HCT116 (cell line): ENCODE measurements at regions not wholly inside any gene's neighbourhood (a gene's known extent, or its start where the extent isn't known, plus 50 kb on each side); places are given as distances from the start of the nearest gene placed in this dataset.

ENCODE experiments used
- ATAC-seq: fragments of 200-7000 bp; cut with Tn5 transposase; 2 replicates; pipeline ENCODE4 v1.9.1; 2020; ENCODE audit warnings: mild to moderate bottlenecking, moderate library complexity
- BruUV-seq: library from RNA; stranded (reverse); fragments of 400-500 nt; replicated peaks from 2 replicates; lab custom pipeline; 2021; lab: Mats Ljungman, UMichigan
- CTCF ChIA-PET: fragments of 300-600 bp; sonication (Branson Sonifier 250); formaldehyde crosslinking; loops from one replicate; lab custom pipeline; 2021; ENCODE audit warnings: antibody characterized with exemption; lab: Charles Lee
- POLR2A ChIA-PET: fragments of 300-600, 350-600 bp; sonication (Branson Sonifier 250); formaldehyde crosslinking; loops from one replicate; lab custom pipeline; 2021; ENCODE audit warnings: antibody characterized with exemption; lab: Charles Lee
- RAD21 ChIA-PET, 2 experiments: fragments of 300-600 bp; sonication (Branson Sonifier 250); formaldehyde crosslinking; loops; one replicate each; lab custom pipeline; 2023; ENCODE audit warnings: low total read pairs in 2 of 2; ENCODE audit not compliant: uncharacterized antibody in 2 of 2, unreplicated experiment in 2 of 2, low non-redundant PET in 1 of 2; lab: Charles Lee
- DNase-seq: peaks from one replicate; pipeline ENCODE4 v3.0.0-alpha.2; 2010; ENCODE audit warnings: low read depth, low spot score
- H2AFZ ChIP-seq: fragments of 200-600 bp; shearing (Covaris generic), sonication (generic); 2 replicates; pipeline ENCODE4 v1.6.1; 2017; ENCODE audit warnings: low read depth, mixed run types, mixed read lengths, antibody characterized with exemption, low read length; ENCODE audit not compliant: poor library complexity, severe bottlenecking
- H3K27ac ChIP-seq: 2 replicates; pipeline ENCODE4 v1.5.1; 2012; ENCODE audit warnings: low read depth, low read length
- H3K27me3 ChIP-seq: fragments of 200-600 bp; sonication (generic); 2 replicates; pipeline ENCODE4 v1.6.1; 2016; ENCODE audit warnings: mixed run types, low read length, mixed read lengths; ENCODE audit not compliant: insufficient read depth
- H3K36me3 ChIP-seq, 2 experiments: fragments of 200-500 bp in 1 of 2; fragments of 200-600 bp in 1 of 2; sonication (Bioruptor generic) in 1 of 2; sonication (generic) in 1 of 2; 2 replicates each; pipeline versions ENCODE4 v1.5.1 to v1.6.1; 2014 to 2016; ENCODE audit warnings: low read length in 2 of 2, inconsistent platforms in 1 of 2, mixed read lengths in 1 of 2, mixed run types in 1 of 2; ENCODE audit not compliant: insufficient read depth in 2 of 2, control insufficient read depth in 1 of 2
- H3K4me1 ChIP-seq, 2 experiments: fragments of 200-600 bp in 1 of 2; sonication (generic) in 1 of 2; 2 replicates each; pipeline versions ENCODE4 v1.5.1 to v1.6.1; 2012 to 2017; ENCODE audit warnings: low read length in 2 of 2, inconsistent platforms in 1 of 2, mild to moderate bottlenecking in 1 of 2, mixed read lengths in 1 of 2, mixed run types in 1 of 2, moderate library complexity in 1 of 2; ENCODE audit not compliant: insufficient read depth in 2 of 2, control insufficient read depth in 1 of 2
- H3K4me2 ChIP-seq: fragments of 200-600 bp; sonication (generic); 2 replicates; pipeline ENCODE4 v1.6.1; 2017; ENCODE audit warnings: mixed run types, low read length, mixed read lengths
- H3K4me3 ChIP-seq, 2 experiments: fragments of 200-600 bp in 1 of 2; sonication (generic) in 1 of 2; replicated peaks in 1 of 2; 2 replicates each; pipeline ENCODE4 v1.5.1; 2011 to 2016; ENCODE audit warnings: low read length in 2 of 2, control low read depth in 1 of 2, low read depth in 1 of 2, mild to moderate bottlenecking in 1 of 2, mixed read lengths in 1 of 2, mixed run types in 1 of 2
- H3K79me2 ChIP-seq: fragments of 200-600 bp; sonication (generic); 2 replicates; pipeline ENCODE4 v1.6.1; 2017; ENCODE audit warnings: mild to moderate bottlenecking, mixed run types, low read length, moderate library complexity, mixed read lengths; ENCODE audit not compliant: insufficient read depth
- H3K9ac ChIP-seq: fragments of 200-600 bp; sonication (generic); 2 replicates; pipeline ENCODE4 v1.6.1; 2016; ENCODE audit warnings: low read length, mixed read lengths
- H3K9me2 ChIP-seq: fragments of 200-600 bp; sonication (generic), shearing (Covaris generic); 2 replicates; pipeline ENCODE4 v1.6.1; 2017; ENCODE audit warnings: mixed run types, mild to moderate bottlenecking, moderate library complexity; ENCODE audit not compliant: insufficient read depth
- H3K9me3 ChIP-seq, 2 experiments: fragments of 200-500 bp in 1 of 2; fragments of 200-600 bp in 1 of 2; sonication (Bioruptor generic) in 1 of 2; sonication (generic) in 1 of 2; 2 replicates each; pipeline ENCODE4 v1.6.1; 2014 to 2017; ENCODE audit warnings: low read length in 2 of 2, mixed read lengths in 2 of 2, inconsistent platforms in 1 of 2, low read depth in 1 of 2, mild to moderate bottlenecking in 1 of 2, mixed run types in 1 of 2, moderate library complexity in 1 of 2; ENCODE audit not compliant: control insufficient read depth in 1 of 2, insufficient read depth in 1 of 2
- H4K20me1 ChIP-seq: fragments of 200-600 bp; sonication (generic), shearing (Covaris generic); 2 replicates; pipeline ENCODE4 v1.6.1; 2017; ENCODE audit warnings: mixed run types, mild to moderate bottlenecking, moderate library complexity; ENCODE audit not compliant: insufficient read depth
- CBX3 ChIP-seq: IDR thresholded peaks from 2 replicates; pipeline ENCODE4 v1.6.1; 2012; ENCODE audit warnings: low read depth
- CEBPB ChIP-seq: IDR thresholded peaks from 2 replicates; pipeline ENCODE4 v1.6.1; 2012; ENCODE audit warnings: low read depth
- EGR1 ChIP-seq: IDR thresholded peaks from 2 replicates; pipeline ENCODE4 v1.6.1; 2012; ENCODE audit warnings: low read depth
- ELF1 ChIP-seq: IDR thresholded peaks from 2 replicates; pipeline ENCODE4 v1.6.1; 2012; ENCODE audit warnings: low read depth, borderline replicate concordance
- EZH2 ChIP-seq: fragments of 200-600 bp; sonication (generic); IDR thresholded peaks from 2 replicates; pipeline ENCODE4 v1.6.1; 2017; ENCODE audit warnings: antibody characterized with exemption, mixed run types
- EZH2phosphoT487 ChIP-seq: fragments of 200-600 bp; IDR thresholded peaks from 2 replicates; pipeline ENCODE4 v1.6.1; 2018; ENCODE audit warnings: antibody characterized with exemption, borderline replicate concordance
- FOSL1 ChIP-seq: IDR thresholded peaks from 2 replicates; pipeline ENCODE4 v1.6.1; 2012; ENCODE audit warnings: low read depth
- JUND ChIP-seq: IDR thresholded peaks from 2 replicates; pipeline ENCODE4 v1.6.1; 2012
- POLR2A ChIP-seq: IDR thresholded peaks from 2 replicates; pipeline ENCODE4 v1.7.0; 2011; ENCODE audit warnings: borderline replicate concordance; ENCODE audit not compliant: insufficient read depth, insufficient read length; ENCODE audit errors: extremely low read depth
- RAD21 ChIP-seq: IDR thresholded peaks from 2 replicates; pipeline ENCODE4 v1.6.1; 2012; ENCODE audit warnings: low read depth, mild to moderate bottlenecking
- SP1 ChIP-seq: IDR thresholded peaks from 2 replicates; pipeline ENCODE4 v1.6.1; 2012; ENCODE audit warnings: low read depth
- SRF ChIP-seq: IDR thresholded peaks from 2 replicates; pipeline ENCODE4 v1.6.1; 2012; ENCODE audit warnings: low read depth
- TCF7L2 ChIP-seq: IDR thresholded peaks from 2 replicates; pipeline ENCODE4 v1.7.0; 2011; ENCODE audit warnings: borderline replicate concordance, inconsistent platforms; ENCODE audit not compliant: insufficient read depth, insufficient read length; ENCODE audit errors: extremely low read depth
- YY1 ChIP-seq: IDR thresholded peaks from 2 replicates; pipeline ENCODE4 v1.6.1; 2011; ENCODE audit warnings: low read length, low read depth, moderate library complexity, mild to moderate bottlenecking; ENCODE audit not compliant: insufficient replicate concordance; ENCODE audit errors: extremely low read depth
- ZNF274 ChIP-seq: fragments of 200-500 bp; sonication (Bioruptor generic); IDR thresholded peaks from 2 replicates; pipeline ENCODE4 v1.6.1; 2014; ENCODE audit warnings: mild to moderate bottlenecking, low read depth, low read length, inconsistent platforms
- intact Hi-C: fragments of 100-400 bp; cut with micrococcal nuclease; formaldehyde crosslinking; loops from 2 replicates; pipeline ENCODE4 v1.10.0; 2022
- TF ChIP-seq, protein P1 (sequence below): IDR thresholded peaks from 2 replicates; pipeline ENCODE4 v1.6.1; 2012
- TF ChIP-seq, protein P2 (sequence below): IDR thresholded peaks from 2 replicates; pipeline ENCODE4 v1.6.1; 2012; ENCODE audit warnings: low read depth
- TF ChIP-seq, protein P3 (sequence below): IDR thresholded peaks from 2 replicates; pipeline ENCODE4 v1.6.1; 2011; ENCODE audit warnings: mild to moderate bottlenecking, low read length, moderate library complexity; ENCODE audit not compliant: insufficient replicate concordance; ENCODE audit errors: extremely low read depth
- TF ChIP-seq, protein P4 (sequence below), 3 experiments: fragments of 200-600 bp in 1 of 3; sonication (generic) in 1 of 3; IDR thresholded peaks in 2 of 3; conservative IDR thresholded peaks in 1 of 3; 2 replicates each; pipeline ENCODE4 v1.5.1; 2012 to 2017; ENCODE audit warnings: low read depth in 2 of 3, low read length in 2 of 3, antibody characterized with exemption in 1 of 3, borderline replicate concordance in 1 of 3, control low read depth in 1 of 3, mild to moderate bottlenecking in 1 of 3, mixed read lengths in 1 of 3, mixed run types in 1 of 3, moderate library complexity in 1 of 3; ENCODE audit not compliant: insufficient read depth in 1 of 3
- TF ChIP-seq, protein P5 (sequence below): IDR thresholded peaks from 2 replicates; pipeline ENCODE4 v1.6.1; 2012

DNA sequence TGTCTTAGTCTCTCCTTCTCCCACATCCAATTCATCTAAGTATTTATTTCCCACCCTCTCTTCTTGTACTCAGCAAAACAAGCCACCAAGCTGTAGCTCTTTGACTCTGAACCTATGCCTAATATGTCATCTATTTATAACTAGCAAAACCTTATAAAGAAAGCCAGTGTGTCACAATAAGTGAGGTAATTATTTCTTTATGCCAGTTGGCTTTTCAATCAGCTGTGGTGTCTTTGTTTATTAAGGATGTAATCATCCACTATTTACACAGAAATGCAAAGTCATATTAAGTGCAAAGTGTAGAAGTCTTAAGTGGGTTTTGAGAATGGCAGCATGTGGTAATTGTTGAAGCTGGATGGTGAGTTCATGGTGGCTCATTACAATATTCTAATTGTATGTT, 215.2 kb upstream of the HTR1E start:
- Histone ChIP-seq H3K4me2 (no peak overlapping the region), H2AFZ (no peak overlapping the region), H3K9me2 (no peaks in the 10 kb centered on the region), H3K4me3 (no peak overlapping the region), H3K9ac (no peak overlapping the region), H3K9me3 (no peaks in the 10 kb centered on the region), H3K27ac (no peak overlapping the region), H3K27me3 (no peaks in the 10 kb centered on the region; the same call in 1 of the 2 replicates), H3K4me1 (no peaks in the 10 kb centered on the region), H3K36me3 (no peaks in the 10 kb centered on the region), H3K79me2 (no peaks in the 10 kb centered on the region), H4K20me1 (no peaks in the 10 kb centered on the region)
- ChIA-PET CTCF (no interaction called here), RAD21 (no interaction called here), POLR2A (no interaction called here)
- TF ChIP-seq EZH2 (no peak), ZNF274 (no peak), EGR1 (no peak), SP1 (no peak), TCF7L2 (no peak), JUND (no peak), YY1 (no peak), CEBPB (no peak), EZH2phosphoT487 (no peak), FOSL1 (no peak), RAD21 (no peak), CBX3 (no peak), ELF1 (no peak), POLR2A (no peak), SRF (no peak)
- TF ChIP-seq, protein P1, sequence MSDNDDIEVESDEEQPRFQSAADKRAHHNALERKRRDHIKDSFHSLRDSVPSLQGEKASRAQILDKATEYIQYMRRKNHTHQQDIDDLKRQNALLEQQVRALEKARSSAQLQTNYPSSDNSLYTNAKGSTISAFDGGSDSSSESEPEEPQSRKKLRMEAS, result no peak
- TF ChIP-seq, protein P2, sequence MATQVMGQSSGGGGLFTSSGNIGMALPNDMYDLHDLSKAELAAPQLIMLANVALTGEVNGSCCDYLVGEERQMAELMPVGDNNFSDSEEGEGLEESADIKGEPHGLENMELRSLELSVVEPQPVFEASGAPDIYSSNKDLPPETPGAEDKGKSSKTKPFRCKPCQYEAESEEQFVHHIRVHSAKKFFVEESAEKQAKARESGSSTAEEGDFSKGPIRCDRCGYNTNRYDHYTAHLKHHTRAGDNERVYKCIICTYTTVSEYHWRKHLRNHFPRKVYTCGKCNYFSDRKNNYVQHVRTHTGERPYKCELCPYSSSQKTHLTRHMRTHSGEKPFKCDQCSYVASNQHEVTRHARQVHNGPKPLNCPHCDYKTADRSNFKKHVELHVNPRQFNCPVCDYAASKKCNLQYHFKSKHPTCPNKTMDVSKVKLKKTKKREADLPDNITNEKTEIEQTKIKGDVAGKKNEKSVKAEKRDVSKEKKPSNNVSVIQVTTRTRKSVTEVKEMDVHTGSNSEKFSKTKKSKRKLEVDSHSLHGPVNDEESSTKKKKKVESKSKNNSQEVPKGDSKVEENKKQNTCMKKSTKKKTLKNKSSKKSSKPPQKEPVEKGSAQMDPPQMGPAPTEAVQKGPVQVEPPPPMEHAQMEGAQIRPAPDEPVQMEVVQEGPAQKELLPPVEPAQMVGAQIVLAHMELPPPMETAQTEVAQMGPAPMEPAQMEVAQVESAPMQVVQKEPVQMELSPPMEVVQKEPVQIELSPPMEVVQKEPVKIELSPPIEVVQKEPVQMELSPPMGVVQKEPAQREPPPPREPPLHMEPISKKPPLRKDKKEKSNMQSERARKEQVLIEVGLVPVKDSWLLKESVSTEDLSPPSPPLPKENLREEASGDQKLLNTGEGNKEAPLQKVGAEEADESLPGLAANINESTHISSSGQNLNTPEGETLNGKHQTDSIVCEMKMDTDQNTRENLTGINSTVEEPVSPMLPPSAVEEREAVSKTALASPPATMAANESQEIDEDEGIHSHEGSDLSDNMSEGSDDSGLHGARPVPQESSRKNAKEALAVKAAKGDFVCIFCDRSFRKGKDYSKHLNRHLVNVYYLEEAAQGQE, result no peak
- TF ChIP-seq, protein P3, sequence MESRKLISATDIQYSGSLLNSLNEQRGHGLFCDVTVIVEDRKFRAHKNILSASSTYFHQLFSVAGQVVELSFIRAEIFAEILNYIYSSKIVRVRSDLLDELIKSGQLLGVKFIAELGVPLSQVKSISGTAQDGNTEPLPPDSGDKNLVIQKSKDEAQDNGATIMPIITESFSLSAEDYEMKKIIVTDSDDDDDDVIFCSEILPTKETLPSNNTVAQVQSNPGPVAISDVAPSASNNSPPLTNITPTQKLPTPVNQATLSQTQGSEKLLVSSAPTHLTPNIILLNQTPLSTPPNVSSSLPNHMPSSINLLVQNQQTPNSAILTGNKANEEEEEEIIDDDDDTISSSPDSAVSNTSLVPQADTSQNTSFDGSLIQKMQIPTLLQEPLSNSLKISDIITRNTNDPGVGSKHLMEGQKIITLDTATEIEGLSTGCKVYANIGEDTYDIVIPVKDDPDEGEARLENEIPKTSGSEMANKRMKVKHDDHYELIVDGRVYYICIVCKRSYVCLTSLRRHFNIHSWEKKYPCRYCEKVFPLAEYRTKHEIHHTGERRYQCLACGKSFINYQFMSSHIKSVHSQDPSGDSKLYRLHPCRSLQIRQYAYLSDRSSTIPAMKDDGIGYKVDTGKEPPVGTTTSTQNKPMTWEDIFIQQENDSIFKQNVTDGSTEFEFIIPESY, result no peak
- TF ChIP-seq, protein P4, sequence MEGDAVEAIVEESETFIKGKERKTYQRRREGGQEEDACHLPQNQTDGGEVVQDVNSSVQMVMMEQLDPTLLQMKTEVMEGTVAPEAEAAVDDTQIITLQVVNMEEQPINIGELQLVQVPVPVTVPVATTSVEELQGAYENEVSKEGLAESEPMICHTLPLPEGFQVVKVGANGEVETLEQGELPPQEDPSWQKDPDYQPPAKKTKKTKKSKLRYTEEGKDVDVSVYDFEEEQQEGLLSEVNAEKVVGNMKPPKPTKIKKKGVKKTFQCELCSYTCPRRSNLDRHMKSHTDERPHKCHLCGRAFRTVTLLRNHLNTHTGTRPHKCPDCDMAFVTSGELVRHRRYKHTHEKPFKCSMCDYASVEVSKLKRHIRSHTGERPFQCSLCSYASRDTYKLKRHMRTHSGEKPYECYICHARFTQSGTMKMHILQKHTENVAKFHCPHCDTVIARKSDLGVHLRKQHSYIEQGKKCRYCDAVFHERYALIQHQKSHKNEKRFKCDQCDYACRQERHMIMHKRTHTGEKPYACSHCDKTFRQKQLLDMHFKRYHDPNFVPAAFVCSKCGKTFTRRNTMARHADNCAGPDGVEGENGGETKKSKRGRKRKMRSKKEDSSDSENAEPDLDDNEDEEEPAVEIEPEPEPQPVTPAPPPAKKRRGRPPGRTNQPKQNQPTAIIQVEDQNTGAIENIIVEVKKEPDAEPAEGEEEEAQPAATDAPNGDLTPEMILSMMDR (IDR thresholded peaks at IDR 0.05 in 2 of 3, conservative IDR thresholded peaks at IDR 0.05 in 1 of 3; ENCODE audit: borderline replicate concordance in 1 of 3, insufficient read depth in 1 of 3, low read depth in 2 of 3, low read length in 2 of 3), result no peak
- TF ChIP-seq, protein P5, sequence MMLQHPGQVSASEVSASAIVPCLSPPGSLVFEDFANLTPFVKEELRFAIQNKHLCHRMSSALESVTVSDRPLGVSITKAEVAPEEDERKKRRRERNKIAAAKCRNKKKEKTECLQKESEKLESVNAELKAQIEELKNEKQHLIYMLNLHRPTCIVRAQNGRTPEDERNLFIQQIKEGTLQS, result no peak
- intact Hi-C loops, result no loop called here
- DNase-seq (no peak), ATAC-seq (no peak)
- no TSS peak for BruUV-seq
